BJ (cell line): ENCODE measurements at regions not wholly inside any gene's neighbourhood (a gene's known extent, or its start where the extent isn't known, plus 50 kb on each side); places are given as distances from the start of the nearest gene placed in this dataset.

Source experiments
- CTCF ChIA-PET: fragments of 350-600 bp; formaldehyde crosslinking; extraction: SDS; loops from one replicate; lab custom pipeline; 2021; ENCODE audit warnings: antibody characterized with exemption, inconsistent platforms; lab: Yijun Ruan, JAX
- POLR2A ChIA-PET: fragments of 300-600 bp; sonication (Branson Sonifier 250); formaldehyde crosslinking; extraction: SDS; loops from one replicate; lab custom pipeline; 2021; ENCODE audit warnings: antibody characterized with exemption; lab: Charles Lee
- DNase-seq: peaks from one replicate; pipeline ENCODE4 v3.0.0-alpha.2; 2011; ENCODE audit warnings: low read depth
- H3K27me3 ChIP-seq: 2 replicates; pipeline ENCODE4 v1.6.0; 2011; ENCODE audit warnings: low read length; ENCODE audit not compliant: control insufficient read depth, insufficient read depth
- H3K36me3 ChIP-seq: 2 replicates; pipeline ENCODE4 v1.5.1; 2011; ENCODE audit warnings: low read length; ENCODE audit not compliant: control insufficient read depth, insufficient read depth
- H3K4me3 ChIP-seq: 2 replicates; pipeline ENCODE4 v1.5.1; 2011; ENCODE audit warnings: low read depth, mild to moderate bottlenecking, control low read depth, low read length
- CTCF ChIP-seq: IDR thresholded peaks from 2 replicates; pipeline ENCODE4 v1.5.1; 2011; ENCODE audit warnings: low read depth, mild to moderate bottlenecking, control low read depth, inconsistent platforms, low read length, moderate library complexity; ENCODE audit not compliant: insufficient read depth

- ChIA-PET POLR2A (no interaction called here), CTCF (no interaction called here)
- Histone ChIP-seq H3K36me3 (no peaks in the 10 kb centered on the region), H3K27me3 (no peaks in the 10 kb centered on the region), H3K4me3 (no peak overlapping the region)
- TF ChIP-seq CTCF, result no peak
- no peak for DNase-seq
These were observed 189.3 kb upstream of the STK17B start for GRCh38 chr2:196360650-196361049.

- POLR2A ChIA-PET, result no interaction called here
- Histone ChIP-seq H3K4me3 (no peak overlapping the region), H3K27me3 (no peaks in the 10 kb centered on the region), H3K36me3 (no peaks in the 10 kb centered on the region)
- CTCF ChIA-PET, result no interaction called here
- no peak for DNase-seq
- TF ChIP-seq CTCF, result no peak
These were observed 190.4 kb upstream of the STK17B start for GRCh38 chr2:196361606-196362326.

GRCh38 chr2:196362973-196363549 lies 191.7 kb upstream of the STK17B start:
- CTCF ChIA-PET, result interaction anchor here (0.5 to 1.1 kb wide), 2 partner anchors 8 to 29 kb away, joined by 3 read pairs; no protein-coding TSS in a partner anchor
- no peaks in the 10 kb centered on the region for H3K36me3 ChIP-seq
- H3K27me3 ChIP-seq, result no peaks in the 10 kb centered on the region
- H3K4me3 ChIP-seq, result no peak overlapping the region
- POLR2A ChIA-PET, result interaction anchor here (0.6 to 0.7 kb wide), 2 partner anchors 16 to 37 kb away, joined by 5 read pairs; no protein-coding TSS in a partner anchor
- no peak for TF ChIP-seq CTCF
- DNase-seq, result no peak

GRCh38 chr2:196365145-196365544 lies 193.8 kb upstream of the STK17B start:
- POLR2A ChIA-PET, result no interaction called here
- H3K4me3 ChIP-seq, result no peak overlapping the region
- H3K36me3 ChIP-seq, result no peaks in the 10 kb centered on the region
- no peaks in the 10 kb centered on the region for H3K27me3 ChIP-seq
- CTCF ChIA-PET, result interaction anchor here (1.1 kb wide), 1 partner anchor 8 kb away, joined by 3 read pairs; no protein-coding TSS in a partner anchor
- TF ChIP-seq CTCF, result no peak
- DNase-seq, result no peak

GRCh38 chr2:196365923-196366322 lies 194.5 kb upstream of the STK17B start:
- ChIA-PET POLR2A (no interaction called here), CTCF (interaction anchor here (0.7 kb wide), 1 partner anchor 68 kb away, joined by 3 read pairs; no protein-coding TSS in a partner anchor)
- Histone ChIP-seq H3K36me3 (no peaks in the 10 kb centered on the region), H3K4me3 (no peak overlapping the region), H3K27me3 (no peaks in the 10 kb centered on the region)
- no peak for DNase-seq
- no peak for TF ChIP-seq CTCF
